GM18520 (cell line): ENCODE measurements at regions not wholly inside any gene's neighbourhood (a gene's known extent, or its start where the extent isn't known, plus 50 kb on each side); places are given as distances from the start of the nearest gene placed in this dataset.
"Not testable (repeated sequence)": the region's sequence is repeated elsewhere in the genome, so short reads cannot be mapped to it uniquely, and the experiment has no call there.

Experiments
- ATAC-seq: cut with Tn5 transposase; IDR thresholded peaks from one replicate; pipeline ENCODE4 v1.9.1; 2021; ENCODE audit not compliant: unreplicated experiment

DNA sequence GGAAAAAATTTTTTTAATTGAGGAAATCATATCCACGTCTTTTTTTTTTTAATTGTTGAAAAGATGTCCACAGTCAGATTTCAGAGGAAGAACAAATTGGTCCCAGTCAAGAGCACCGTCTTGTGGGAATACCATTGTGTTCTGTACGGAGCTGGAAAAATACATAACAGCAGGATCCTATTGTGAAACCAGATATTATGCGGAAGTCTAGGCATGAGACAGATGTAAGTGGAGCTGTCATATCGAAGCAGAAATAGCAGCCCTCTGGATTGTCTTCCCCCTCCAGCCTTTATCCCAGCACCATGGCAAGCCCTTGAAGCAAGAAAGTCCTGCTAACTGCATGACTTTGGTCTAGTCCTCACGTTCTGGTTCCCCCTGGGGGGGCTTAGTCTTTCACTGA lies 391.6 kb upstream of the ASIC2 start:
- no peak for ATAC-seq

DNA sequence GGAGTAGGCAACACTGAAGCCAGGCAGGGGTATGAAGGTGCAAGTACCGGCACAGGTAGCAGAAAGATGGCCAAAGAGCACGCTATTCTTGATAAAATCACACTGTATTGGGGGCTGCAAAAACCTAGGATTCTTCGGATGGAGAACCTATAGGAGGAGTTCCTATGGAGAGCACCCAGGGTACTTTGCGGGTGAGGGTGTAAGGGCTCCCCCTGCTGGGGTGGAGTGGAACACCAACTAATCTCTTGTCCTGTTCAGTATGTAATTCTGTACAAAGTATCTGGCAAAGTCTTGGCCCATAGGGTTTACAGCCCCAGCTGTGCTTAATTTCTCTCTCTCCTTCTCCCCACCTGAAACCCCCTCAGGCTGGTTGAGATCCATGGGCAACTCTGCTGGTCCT lies 393.1 kb upstream of the ASIC2 start:
- ATAC-seq: no peak

DNA sequence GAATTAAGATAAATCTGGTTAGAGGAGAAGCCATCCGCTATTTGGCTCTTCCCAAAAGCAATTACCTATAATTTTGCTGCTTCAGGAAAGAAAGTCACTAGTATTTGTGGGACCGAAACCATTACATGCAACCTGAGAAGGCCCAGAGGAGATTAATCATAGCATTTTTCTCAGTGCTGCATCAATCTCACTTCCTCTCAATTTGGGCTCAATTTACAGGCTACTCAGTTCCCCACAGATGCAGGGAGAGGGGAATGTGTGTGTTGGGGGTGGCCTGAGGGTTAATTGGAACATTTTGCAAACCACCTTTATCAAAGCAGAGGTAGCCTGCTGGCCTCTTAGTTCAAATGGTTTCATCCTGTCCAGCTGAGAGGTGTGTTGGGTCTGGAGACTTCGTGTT lies 394.7 kb upstream of the ASIC2 start:
- no peak for ATAC-seq

DNA sequence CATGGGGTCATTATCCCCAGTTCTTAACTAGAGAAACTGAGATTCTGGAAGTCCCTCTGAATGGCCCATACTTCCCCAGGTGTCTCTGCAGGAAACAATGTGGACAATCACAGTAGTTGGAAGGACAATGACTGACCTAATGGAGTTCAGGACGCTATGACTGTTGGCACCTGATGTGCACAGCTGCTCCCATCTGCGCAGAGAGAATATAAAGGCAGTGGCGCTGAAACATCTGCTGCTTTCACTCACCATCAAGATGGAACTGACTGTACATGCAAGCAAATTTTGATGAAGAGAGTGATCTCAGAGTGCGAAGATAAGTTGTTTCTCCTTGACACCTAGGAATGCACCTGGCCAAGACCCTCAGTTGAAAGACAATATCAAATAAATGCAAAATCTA lies 395.7 kb upstream of the ASIC2 start:
- no peak for ATAC-seq

DNA sequence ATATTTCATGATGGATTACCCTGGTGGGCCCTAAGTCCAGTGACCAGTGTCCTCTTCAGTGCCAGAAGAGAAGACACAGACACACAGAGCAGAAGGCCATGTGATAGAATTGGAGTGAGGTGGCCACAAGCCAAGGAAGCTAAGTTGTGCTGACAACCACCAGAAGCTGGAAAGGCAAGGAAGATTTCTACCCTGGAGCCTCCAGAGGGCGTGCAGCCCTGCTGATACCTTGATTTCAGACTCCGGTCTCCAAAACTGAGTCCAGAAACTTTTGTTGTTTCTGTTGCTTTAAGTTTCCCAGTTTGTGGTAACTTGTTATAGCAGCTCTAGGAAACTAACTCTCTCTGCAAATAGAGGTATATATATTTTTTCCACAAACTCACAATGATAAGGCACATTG lies 396.6 kb upstream of the ASIC2 start:
- no peak for ATAC-seq

DNA sequence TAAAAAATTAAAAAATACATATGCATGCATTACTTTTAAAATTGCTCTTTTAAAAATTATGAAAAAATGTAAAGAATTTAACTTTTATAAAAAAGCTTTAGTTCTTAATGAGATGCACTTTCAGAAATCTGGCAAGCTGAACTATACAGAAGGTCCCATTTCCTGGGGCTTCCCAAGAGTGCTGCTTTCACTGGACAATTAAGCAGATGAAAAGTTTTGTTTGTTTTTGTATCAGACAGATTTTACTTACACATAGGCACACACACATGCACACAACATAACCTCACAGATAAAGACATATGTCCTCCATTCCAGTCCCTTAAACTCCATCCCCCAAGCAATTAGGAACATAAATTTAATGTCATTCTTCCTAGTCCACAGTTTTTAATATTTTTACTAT lies 402.3 kb upstream of the ASIC2 start:
- no peak for ATAC-seq

DNA sequence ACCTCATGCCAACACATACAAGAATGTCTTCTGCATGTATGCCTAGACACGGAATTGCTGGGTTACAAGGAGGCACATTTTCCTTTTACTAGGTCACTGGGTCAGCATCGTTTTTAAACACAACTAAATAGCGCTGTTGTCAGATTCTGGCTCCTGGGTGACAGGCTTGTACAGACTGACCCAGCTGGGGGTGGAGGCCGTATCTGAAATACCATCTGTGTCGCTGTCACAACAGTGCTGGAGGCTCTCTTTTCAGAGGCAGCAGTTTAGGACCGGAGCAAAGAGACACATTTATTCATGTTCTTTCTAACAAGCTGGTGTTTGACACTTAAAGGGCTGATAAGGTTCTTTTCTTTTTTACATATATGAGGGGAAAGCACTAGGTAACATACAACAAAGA lies 403.0 kb upstream of the ASIC2 start:
- ATAC-seq: no peak

DNA sequence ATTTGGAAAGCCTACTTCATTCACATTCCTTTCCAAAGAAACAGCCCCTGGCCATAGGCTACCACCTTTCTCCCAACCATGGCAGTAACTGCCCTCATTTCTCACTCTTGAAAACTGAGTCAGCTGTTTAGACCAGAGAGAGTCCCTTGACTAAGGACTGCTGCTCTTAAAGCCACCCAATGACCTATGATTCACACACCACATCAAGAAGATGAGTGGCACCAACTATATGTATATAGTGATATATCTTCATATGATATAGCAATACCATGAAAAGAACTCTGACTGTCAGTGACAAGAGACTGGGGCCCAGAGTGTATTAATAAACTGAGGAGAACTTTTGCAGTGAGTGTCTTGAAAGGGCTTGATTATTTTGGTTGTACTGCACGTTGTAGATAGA lies 404.5 kb upstream of the ASIC2 start:
- ATAC-seq: no peak

DNA sequence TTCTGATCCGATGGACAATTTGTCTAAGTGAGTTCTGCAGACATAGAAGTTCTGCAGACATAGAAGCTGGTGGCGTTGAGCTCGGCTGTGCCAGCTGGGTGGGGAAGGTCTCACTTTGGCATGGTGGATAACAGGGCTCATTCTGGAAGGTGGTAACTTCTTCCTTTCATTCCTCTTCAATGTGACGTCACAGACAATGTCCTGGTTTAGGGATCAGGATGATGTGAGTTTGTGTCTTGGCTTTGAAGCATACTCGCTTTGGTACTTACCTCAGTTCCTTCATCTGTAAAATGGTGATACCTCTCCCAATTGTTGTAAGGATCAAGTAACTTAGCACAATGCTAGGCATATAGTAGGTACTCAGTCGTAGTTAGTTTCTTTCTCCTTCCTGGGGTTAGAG lies 408.8 kb upstream of the ASIC2 start:
- no peak for ATAC-seq

DNA sequence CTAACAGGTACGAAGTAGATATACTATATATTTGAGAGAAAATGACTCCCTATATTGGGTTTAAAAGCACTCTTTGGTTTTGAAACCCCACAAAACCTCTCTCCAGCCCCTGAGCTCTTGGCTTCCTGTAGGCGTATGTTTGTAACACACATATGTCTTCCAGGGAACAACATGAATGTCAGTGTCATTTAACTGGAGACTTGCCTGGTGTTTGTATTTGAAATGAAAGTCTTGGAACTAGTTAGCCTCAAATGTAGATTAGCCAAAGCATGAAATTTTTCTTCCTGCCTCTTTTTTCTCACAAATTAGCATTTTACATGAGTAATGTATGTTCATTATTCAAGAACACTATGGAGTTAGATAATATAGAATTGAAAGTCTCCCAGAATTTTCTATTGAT lies 411.8 kb upstream of the ASIC2 start:
- no peak for ATAC-seq

DNA sequence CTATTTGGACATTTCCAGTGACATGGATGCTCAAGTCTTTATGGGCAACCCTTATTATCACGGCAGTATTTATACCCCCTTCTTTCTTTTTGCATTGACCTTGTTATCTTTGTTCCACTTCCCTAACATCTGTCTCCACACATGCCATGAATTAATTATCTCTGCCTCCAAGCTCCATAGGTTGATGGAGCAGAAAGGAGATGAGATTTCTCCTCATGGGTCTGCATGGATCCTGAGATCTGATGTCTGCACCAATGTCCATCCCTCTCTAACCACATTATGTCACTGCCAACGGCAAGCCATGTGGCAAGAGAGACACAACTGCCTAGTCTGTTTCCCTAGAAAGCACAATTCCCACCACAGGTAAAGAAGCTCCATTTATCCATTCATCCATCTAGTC lies 416.8 kb upstream of the ASIC2 start:
- ATAC-seq: no peak

DNA sequence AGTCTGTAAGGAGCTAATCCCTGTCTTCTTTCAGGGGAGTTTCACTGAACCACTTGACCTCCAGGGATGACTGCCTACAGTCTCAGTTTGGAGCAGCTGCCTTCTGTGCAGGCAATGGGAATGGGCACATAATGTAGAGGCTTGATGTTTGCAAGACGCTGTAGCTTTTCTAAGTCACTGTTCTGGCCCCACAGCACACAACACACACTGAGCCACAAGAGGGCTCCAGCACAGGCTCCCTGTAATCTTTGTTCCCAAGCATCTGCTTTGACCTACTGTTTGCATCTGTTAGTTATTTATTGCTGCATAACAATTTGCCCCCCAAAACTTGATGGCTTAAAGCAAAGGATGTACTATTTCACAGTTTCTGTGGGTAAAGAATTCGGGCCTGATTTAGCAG lies 419.0 kb upstream of the ASIC2 start:
- ATAC-seq: no peak

DNA sequence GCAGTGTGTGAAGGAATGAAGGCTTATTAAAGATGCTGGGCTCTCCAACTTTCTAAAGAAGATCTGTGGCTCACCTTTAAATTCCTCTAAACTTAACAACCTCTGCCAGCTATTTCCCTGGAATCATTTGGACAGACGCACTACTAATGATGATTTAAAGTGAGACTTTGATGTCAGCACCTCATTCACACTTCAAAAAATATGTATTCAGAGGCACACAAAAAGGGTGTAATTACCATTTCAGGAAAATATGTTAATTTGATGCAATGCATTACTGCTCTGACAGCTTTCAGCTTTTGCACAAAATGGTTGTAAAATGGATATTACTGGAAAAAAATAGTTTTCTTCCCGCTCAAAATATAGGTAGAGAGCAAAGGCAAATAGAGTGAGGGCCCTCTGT lies 423.9 kb upstream of the ASIC2 start:
- ATAC-seq: no peak

DNA sequence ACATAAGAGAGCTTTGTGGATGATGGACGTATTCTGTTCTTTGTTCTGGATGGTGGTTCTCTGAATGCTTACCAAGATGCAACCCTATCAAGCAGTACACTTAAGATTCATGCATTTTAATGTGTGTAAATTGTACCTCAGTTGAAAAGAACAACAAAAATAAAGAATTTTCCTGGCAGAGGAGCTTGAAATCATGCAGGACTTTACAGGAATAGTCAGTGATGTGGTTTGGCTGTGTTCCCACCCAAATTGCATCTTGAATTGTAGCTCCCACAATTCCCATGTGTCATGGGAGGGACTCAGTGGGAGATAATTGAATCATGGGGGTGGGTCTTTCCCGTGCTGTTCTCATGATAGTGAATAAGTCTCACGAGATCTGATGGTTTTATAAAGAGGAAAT lies 430.6 kb upstream of the ASIC2 start:
- not testable (repeated sequence) for ATAC-seq

DNA sequence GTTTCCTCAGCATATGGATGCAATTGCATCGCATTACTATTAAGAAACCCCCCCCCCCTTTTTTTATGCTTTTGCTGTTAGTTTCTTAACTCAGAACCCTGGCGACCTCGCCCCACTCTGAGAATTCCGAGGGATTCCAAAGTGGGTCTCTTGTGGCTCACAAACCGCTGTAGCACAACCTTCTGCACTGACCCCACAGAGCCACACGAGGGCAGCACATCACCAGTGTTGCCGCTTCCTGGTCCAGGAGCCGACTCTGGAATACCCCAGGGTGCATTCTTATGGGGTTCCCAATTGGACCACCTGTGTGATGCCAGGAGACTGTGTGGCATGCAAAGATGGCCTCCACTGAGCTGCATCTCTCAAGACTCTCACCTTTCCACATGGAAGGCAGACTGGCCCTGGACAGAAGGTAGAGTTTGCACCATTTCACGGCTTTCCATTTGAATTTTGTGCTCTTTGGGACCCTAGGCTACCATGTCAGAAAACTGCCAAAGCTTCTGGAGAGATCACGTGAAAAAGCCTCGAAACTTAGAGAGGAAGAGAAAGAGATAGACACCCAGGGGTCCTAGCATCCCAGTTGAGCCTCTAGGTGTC lies 432.7 kb upstream of the ASIC2 start:
- ATAC-seq: no peak

DNA sequence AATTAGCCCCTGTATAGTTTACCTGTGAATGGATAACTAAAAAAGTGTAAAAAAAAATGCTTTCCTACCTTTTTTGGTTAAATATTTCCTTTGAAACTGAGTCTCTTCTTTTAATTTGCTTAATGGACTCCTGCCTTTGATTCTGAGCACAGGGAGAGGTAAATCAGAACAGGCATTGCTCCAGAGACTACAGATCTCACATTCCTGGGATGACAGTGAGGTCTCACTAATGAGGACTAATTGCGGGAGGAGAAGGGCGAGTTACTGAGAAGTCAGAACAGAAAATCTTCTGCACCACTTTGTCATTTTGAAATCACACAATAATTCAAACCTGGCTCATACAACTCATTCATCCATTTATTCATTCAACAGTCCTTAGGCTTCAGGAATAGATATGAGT lies 437.0 kb upstream of the ASIC2 start:
- no peak for ATAC-seq

DNA sequence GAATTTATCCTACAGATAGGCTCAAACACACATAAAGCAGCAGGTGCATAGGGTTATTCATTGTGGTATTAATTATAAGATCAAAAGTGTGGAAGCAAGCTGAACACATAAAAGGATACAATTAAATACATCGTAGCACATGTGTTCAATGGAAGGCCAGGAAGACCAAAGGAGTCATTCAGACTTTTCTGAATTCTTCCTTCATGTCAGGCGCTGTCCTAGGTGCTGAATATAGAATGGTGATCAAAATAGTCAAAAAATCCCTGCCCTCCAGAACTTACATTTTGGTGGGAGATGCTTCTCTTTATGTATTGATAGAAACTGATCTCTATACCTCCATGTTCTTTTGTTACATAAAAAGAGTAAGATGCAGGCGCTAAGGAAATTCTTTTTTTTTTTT lies 439.0 kb upstream of the ASIC2 start:
- no peak for ATAC-seq

DNA sequence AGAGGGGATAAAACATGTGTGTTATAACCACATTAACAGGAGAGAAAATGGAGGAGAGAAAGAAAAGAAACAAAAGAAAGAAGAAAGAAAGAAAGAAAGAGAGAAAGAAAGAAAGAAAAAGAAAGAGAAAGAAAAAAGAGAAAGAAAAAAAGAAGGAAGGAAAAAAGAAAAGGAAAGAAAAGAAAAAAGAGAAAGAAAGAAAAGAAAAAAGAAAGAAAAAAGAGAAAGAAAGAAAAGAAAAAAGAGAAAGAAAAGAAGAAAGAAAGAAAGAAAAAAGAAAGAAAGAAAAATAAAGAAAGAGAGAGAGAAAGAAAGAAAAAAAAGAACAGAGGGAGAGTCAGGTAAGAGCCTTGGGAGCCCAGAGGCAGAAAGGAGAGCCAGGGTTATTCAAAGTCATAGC lies 446.6 kb upstream of the ASIC2 start:
- no peak for ATAC-seq

DNA sequence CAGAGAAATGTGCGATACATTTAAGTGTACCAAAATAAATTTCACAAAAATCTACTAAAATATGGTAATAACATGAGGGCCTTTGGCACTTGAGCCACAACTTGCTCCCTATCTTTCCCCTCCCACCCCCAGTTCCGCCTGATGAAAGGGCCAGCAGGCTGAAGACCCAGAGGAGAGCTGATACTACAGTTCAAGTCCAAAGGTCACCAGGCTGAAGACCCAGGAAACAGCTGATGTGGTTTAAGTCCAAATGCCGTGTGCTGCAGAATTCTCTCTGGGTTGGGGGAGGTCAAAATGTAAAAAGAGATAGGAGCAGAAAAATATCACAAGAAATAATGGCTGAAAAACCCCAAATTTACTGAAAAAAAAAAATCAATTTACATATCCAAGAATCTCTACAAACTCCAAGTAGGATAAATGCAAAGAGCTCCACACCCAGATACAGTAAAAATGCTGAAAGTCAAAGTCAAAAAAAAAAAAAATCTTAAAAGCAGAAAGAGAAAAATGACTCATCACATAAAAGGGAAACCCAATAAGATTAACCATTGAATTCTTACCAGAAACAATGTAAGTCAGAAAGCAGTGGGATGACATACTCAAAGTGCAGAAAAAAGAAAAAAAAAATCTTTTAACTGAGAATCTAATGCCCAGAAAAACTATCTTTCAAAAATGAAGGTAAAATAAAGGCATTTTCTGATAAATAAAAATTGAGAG lies 452.1 kb upstream of the ASIC2 start:
- no peak for ATAC-seq

DNA sequence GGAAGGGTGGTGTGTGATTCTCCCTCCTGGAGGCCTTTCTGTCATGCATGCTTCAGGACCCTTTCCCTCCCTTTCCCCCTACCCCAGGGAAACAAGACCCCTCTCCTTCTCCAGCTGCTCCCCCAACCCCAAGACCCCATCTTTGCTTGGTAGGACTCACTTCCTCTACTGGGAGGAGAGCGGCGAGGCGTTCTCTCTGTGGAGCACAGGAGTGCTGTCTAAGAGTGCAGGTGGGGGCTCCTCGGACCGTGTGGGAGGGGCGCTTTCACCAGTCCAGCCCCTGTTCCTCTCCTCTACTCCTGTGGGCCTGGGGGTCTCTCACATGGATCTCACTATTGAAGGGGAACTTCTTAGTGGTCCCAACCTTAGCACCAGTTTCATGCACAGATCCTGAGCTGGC lies 456.1 kb upstream of the ASIC2 start:
- ATAC-seq: no peak

DNA sequence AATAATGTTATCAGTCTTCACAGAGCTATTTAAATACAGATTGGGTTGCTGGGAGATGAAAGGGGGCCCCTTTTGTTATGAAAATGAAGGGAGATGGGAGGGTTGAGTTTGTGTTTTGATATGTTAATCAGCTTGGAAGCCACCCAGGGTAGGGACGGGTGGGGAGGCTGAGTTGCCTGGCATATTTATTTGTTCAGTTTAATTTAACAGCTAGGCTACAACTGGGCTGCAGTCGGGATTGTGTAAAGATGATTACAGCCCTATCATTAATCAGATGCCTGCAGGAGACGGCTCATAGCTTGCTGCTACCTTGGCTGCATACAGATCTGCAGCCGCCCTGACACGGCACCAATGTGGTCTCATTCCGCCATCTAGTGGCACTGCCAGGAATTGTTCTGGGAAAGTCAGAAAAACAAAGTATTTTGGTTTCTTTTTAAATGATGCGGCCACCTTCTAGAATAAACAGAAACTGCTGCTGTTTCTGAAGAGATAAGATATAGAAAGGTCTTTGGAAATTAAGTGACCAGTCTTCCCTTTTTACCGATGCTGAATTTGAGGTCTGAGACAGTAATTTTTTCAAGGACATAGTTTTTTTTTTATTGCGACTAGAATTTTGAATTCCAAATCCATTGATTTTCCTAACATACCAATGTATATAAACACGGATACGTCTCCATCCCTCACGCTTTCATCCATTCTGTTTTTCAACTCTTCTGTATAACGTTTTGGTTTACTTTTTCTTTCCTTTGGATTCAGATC lies 458.0 kb upstream of the ASIC2 start:
- ATAC-seq: no peak

DNA sequence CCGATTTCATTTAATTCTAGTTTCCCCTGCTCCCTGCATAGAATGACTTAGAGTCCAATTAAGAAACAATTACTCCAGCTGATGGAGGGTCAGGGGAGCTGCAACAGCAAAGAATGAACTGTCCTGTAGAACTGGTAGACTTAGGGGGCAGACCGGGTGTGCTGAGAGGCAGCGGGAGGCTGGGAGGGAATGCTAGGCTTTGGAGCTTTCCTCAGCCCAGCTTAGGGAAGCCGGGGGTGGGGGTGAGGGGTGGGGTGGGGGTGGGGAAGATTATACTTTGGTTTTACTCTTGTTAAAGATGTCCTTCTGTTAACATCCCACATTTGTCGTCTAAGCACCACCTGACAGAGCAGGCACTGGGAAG lies 458.6 kb upstream of the ASIC2 start:
- ATAC-seq: no peak

DNA sequence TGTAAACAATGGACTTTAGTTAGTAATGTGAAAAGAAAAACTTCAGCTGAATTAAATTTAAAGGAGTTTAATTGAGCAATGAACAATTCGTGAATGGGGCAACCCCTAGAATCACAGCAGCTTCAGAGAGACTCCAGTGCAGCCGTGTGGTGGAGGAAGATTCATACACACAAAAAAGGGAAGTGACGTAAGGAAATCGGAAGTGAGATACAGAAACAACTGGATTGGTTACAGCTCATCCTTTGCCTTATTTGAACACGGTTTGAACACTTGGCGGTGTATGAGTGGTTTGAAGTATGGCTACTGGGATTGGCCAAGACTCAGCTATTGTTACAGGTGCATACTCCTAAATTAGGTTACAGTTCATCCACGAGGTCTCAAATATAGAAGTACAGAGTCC lies 460.4 kb upstream of the ASIC2 start:
- no peak for ATAC-seq
